Inflammatory macrophage treated with lipopolysaccharide for 1 hour (primary cell): ENCODE measurements at regions not wholly inside any gene's neighbourhood (a gene's known extent, or its start where the extent isn't known, plus 50 kb on each side); places are given as distances from the start of the nearest gene placed in this dataset.

Source experiments
- DNase-seq, 2 donors: peaks; one replicate each; pipeline ENCODE4 v3.0.0-alpha.2; 2020 to 2022

DNA sequence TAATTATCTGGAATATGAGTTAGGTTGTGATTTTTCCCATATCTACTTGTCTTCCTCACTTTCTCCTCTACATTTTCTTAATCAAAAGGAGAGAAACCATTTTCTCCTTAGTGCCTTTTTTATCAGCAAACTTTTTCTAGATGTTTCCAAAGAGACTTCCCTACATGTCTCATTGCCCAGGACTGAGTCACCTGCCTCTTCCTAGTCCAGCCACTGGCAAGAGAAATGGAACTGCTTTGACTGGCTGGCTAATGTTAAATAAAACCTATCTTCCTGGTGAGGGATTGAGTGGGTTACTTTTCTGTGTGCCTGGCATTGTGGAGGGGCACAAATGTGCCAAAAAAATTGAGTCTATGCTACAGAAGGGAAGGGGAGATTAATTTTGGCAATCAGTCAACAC is 52.1 kb upstream of the CD5L start:
- DNase-seq: no peak

DNA sequence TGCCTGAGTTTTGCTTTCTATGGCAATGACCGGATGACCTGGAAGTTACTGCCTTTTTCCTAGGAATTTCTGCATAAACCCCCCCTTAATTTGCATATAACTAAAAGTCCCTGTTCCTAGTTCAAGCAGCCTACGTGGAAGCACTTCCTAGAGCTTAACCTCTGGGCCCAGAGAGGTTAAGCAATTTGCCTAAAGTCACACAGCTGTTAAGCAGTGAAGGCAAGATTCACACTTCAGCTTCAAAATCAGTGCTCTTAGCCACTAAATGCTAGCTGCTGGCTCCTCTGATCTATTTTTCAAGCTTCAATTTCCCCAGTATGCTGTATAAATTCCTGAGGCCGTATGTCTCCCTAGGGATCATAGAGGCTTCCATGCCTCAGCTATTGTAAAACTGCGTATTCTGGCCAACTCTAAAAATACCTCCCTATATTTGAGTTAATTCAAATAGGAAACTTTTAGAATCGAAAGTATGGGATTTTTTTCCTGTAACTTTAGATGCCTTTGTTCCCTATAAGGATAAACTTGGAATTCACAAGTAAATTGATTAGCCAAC is 53.1 kb upstream of the CD5L start:
- no peak for DNase-seq

GRCh38 chr1:157910270-157910669 is 68.7 kb upstream of the CD5L start:
- no peak for DNase-seq

DNA sequence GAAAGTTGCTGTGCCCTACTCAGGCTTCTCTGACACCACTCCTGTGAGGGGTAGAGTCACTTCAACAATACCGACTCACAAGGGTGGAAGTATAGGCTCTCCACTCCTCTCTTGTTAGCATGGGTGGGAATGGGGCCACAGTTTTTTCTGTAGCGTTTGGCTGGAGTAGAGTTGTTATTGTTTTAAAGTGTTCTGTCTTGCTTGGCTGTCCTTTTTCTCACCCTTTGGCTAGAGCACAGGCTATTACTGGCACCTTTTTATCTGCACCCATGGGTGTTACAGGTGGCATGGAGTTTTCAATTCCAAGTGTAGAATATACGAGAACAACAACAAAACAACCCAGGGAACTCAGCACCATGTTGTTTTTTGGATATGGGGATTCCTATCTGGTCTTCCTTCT is 74.3 kb upstream of the CD5L start:
- DNase-seq: no peak

DNA sequence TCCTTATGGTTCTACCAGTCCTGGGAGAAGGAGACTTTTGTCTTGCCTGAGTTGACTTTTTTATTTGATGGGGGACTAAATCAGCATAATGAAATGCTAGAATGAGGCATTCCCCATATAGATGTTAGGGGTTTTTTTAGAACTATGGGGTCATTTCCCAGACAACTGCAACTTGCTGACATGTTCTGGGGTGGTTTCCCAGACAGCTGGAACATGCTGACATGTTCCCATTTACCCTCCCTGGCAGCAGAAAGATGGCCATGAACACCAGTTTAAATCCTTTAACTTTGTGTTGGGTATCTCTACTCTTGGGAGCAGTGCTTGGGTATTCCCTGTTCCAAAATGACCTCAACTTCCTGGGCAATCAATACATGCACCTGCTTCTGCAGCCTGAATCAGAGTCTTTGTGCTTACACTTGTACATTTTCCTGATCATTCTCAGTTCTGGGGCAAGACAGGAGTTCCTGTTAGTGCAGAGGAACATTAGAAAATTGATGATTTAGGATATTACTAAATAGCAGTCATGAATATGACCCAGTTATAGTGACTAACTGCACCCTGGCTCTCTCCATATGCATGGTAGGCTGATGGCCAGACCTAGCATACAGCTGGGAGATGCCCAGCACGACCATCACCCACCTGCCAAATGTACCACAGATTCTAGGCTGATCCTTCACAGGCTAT is 75.4 kb upstream of the CD5L start:
- DNase-seq: no peak

GRCh38 chr1:157920748-157921147 is 72.7 kb upstream of the KIRREL1 start:
- DNase-seq: no peak

- no peak for DNase-seq
These were observed 67.9 kb upstream of the KIRREL1 start for GRCh38 chr1:157925419-157926166.

GRCh38 chr1:157932069-157932468 is 61.4 kb upstream of the KIRREL1 start:
- DNase-seq: peak in 1 of 2 donors; percentile 51

GRCh38 chr1:157937744-157938143 is 55.7 kb upstream of the KIRREL1 start:
- DNase-seq: peak in 1 of 2 donors; percentile 35

DNA sequence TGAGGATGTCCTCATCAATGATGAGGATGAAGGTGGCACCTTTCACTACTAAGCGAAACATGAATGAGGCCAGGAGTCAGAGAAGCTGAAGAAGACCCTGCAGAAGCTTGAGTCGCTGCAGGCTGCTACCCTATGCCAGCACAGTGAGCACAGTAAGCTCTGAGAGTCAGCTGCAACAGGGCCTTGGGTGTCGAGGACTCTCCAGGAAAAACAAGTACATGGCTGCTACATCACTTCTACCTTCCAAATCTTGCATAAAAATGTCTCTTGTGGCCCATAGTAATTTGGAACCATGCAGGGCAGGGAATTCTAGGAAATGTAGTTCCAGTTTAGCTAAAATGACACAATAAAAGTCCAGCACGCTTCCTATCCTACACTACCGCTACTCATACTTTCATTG is 51.5 kb upstream of the KIRREL1 start:
- DNase-seq: no peak
